Liver (tissue), 3 donors: ENCODE measurements at regions not wholly inside any gene's neighbourhood (a gene's known extent, or its start where the extent isn't known, plus 50 kb on each side); places are given as distances from the start of the nearest gene placed in this dataset.

Experiments used
- CTCF ChIP-seq: fragments of 150-350 bp; IDR thresholded peaks from 2 replicates; pipeline ENCODE4 v1.5.1; 2017; ENCODE audit warnings: improper control_type of control experiment, low read depth, low read length; ENCODE audit not compliant: missing input control
- GABPA ChIP-seq, 2 donors: IDR thresholded peaks in 1 of 2; conservative IDR thresholded peaks in 1 of 2; 2 replicates each; pipeline ENCODE4 v1.6.1; 2016; ENCODE audit warnings: antibody characterized with exemption in 2 of 2, mild to moderate bottlenecking in 1 of 2, moderate library complexity in 1 of 2
- MAX ChIP-seq: IDR thresholded peaks from 2 replicates; pipeline ENCODE4 v1.6.1; 2016; ENCODE audit warnings: antibody characterized with exemption
- RXRA ChIP-seq, 2 donors: IDR thresholded peaks; 2 replicates each; pipeline ENCODE4 v1.6.1; 2017 to 2018; ENCODE audit warnings: antibody characterized with exemption in 2 of 2, mild to moderate bottlenecking in 1 of 2
- donor health status: healthy.
- donor health status: healthy.

- TF ChIP-seq RXRA (IDR thresholded peaks at IDR 0.05), result no peak
- no peak for TF ChIP-seq CTCF
- no peak for TF ChIP-seq GABPA (IDR thresholded peaks at IDR 0.05 in 1 of 2, conservative IDR thresholded peaks at IDR 0.05 in 1 of 2)
- no peak for TF ChIP-seq MAX
These were observed 292.9 kb upstream of the MEX3C start for GRCh38 chr18:51490417-51490816.
